ENCODE measurements at regions not wholly inside any gene's neighbourhood (a gene's known extent, or its start where the extent isn't known, plus 50 kb on each side); places are given as distances from the start of the nearest gene placed in this dataset.

DNA sequence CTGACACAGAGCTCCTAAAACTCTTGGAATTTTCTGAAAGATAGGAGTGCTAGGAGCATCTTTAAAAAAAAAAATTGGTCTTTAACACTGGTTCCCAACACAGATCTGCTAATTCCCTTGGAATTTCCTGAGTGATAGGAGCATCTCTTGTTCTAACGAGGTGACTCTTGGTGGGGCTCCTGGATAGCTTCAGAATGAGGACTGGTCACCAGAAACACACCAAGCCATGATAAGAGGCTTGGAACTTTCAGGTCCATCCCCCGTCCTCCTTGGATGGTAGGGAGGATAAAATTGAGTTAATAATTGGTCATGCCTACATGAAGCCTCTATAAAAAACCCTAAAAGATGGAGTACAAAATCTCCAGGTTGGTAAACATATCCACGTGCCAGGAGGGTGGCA lies 64.5 kb upstream of the LDLRAD3 start:
- TF ChIP-seq CTCF (IDR thresholded peaks at IDR 0.05), result no peak
- no peak for TF ChIP-seq POLR2A (IDR thresholded peaks at IDR 0.05)
